OCI-LY3 (cell line): ENCODE measurements at regions not wholly inside any gene's neighbourhood (a gene's known extent, or its start where the extent isn't known, plus 50 kb on each side); places are given as distances from the start of the nearest gene placed in this dataset.

Experiments
- H2AFZ ChIP-seq: fragments of 200-600, 300-600 bp; shearing (Covaris generic); 2 replicates; pipeline ENCODE4 v1.6.0; 2014; ENCODE audit warnings: antibody characterized with exemption, low read depth, low read length
- H3K27ac ChIP-seq: fragments of 200-600, 300-600 bp; sonication (generic); 2 replicates; pipeline ENCODE4 v1.5.1; 2014; ENCODE audit warnings: mild to moderate bottlenecking, low read length, moderate library complexity, mixed read lengths
- H3K27me3 ChIP-seq: fragments of 200-600, 300-600 bp; sonication (generic); 2 replicates; pipeline ENCODE4 v1.6.1; 2014; ENCODE audit warnings: low read depth, low read length, mixed read lengths
- H3K36me3 ChIP-seq: fragments of 200-600, 300-600 bp; sonication (generic); replicated peaks from 2 replicates; pipeline ENCODE3; 2014; ENCODE audit warnings: low read depth, low read length, mixed read lengths
- H3K4me1 ChIP-seq: fragments of 300-600, 200-600 bp; sonication (generic); 2 replicates; pipeline ENCODE4 v1.6.1; 2014; ENCODE audit warnings: low read length, mixed read lengths
- H3K4me2 ChIP-seq: fragments of 200-600, 300-600 bp; sonication (generic); 2 replicates; pipeline ENCODE4 v1.6.1; 2014; ENCODE audit warnings: low read length, mixed read lengths
- H3K4me3 ChIP-seq: fragments of 300-600, 200-600 bp; sonication (generic); 2 replicates; pipeline ENCODE4 v1.5.1; 2014; ENCODE audit warnings: antibody characterized with exemption, mild to moderate bottlenecking, low read length, moderate library complexity
- H3K79me2 ChIP-seq: fragments of 300-600, 200-600 bp; shearing (Covaris generic); 2 replicates; pipeline ENCODE4 v1.6.1; 2014; ENCODE audit warnings: mild to moderate bottlenecking, low read length, mixed read lengths
- H3K9ac ChIP-seq: fragments of 300-600, 200-600 bp; shearing (Covaris generic); 2 replicates; pipeline ENCODE4 v1.6.0; 2014; ENCODE audit warnings: mild to moderate bottlenecking, low read length, moderate library complexity
- H3K9me3 ChIP-seq: fragments of 200-600, 300-600 bp; shearing (Covaris generic); 2 replicates; pipeline ENCODE4 v1.6.1; 2014; ENCODE audit warnings: low read length, mixed read lengths; ENCODE audit not compliant: insufficient read depth
- H4K20me1 ChIP-seq: fragments of 200-600, 300-600 bp; sonication (generic); 2 replicates; pipeline ENCODE4 v1.6.1; 2016; ENCODE audit warnings: low read length, mixed read lengths; ENCODE audit not compliant: insufficient read depth
- CTCF ChIP-seq: fragments of 200-600, 300-600 bp; sonication (generic); IDR thresholded peaks from 2 replicates; pipeline ENCODE4 v1.5.1; 2014; ENCODE audit warnings: antibody characterized with exemption, low read length, low read depth
- EZH2phosphoT487 ChIP-seq: fragments of 200-600 bp; shearing (Covaris generic); IDR thresholded peaks from 2 replicates; pipeline ENCODE4 v1.6.1; 2018; ENCODE audit warnings: antibody characterized with exemption, mixed run types, low read depth

GRCh38 chr9:106077731-106078130, 383.4 kb downstream of the TMEM38B start:
- no peaks in the 10 kb centered on the region for H3K79me2 ChIP-seq
- no peaks in the 10 kb centered on the region for H3K36me3 ChIP-seq
- H3K27ac ChIP-seq, result no peak overlapping the region

GRCh38 chr9:106082621-106083020, 388.3 kb downstream of the TMEM38B start:
- TF ChIP-seq EZH2phosphoT487, result no peak
- TF ChIP-seq CTCF, result no peak
- H4K20me1 ChIP-seq, result no peaks in the 10 kb centered on the region
- no peak overlapping the region for H2AFZ ChIP-seq
- no peak overlapping the region for H3K4me3 ChIP-seq
- H3K4me1 ChIP-seq, result peaks cover 3% of the 10 kb centered on the region; the same call in 1 of the 2 replicates
- H3K27ac ChIP-seq, result no peak overlapping the region
- no peak overlapping the region for H3K4me2 ChIP-seq
- H3K36me3 ChIP-seq, result no peaks in the 10 kb centered on the region
- no peaks in the 10 kb centered on the region for H3K9me3 ChIP-seq
- H3K9ac ChIP-seq, result no peak overlapping the region
- no peaks in the 10 kb centered on the region for H3K79me2 ChIP-seq
- no peaks in the 10 kb centered on the region for H3K27me3 ChIP-seq

More at GRCh38 chr9:106077731-106078130, 383.4 kb downstream of the TMEM38B start:
- H2AFZ ChIP-seq, result no peak overlapping the region
- no peak overlapping the region for H3K9ac ChIP-seq
- TF ChIP-seq CTCF (no peak), EZH2phosphoT487 (no peak)
- H3K9me3 ChIP-seq, result no peaks in the 10 kb centered on the region
- H3K4me2 ChIP-seq, result no peak overlapping the region
- no peaks in the 10 kb centered on the region for H4K20me1 ChIP-seq
- no peak overlapping the region for H3K4me3 ChIP-seq
- no peaks in the 10 kb centered on the region for H3K27me3 ChIP-seq
- peaks cover 3% of the 10 kb centered on the region; the same call in 1 of the 2 replicates for H3K4me1 ChIP-seq

GRCh38 chr9:106084702-106085101, 390.4 kb downstream of the TMEM38B start:
- no peaks in the 10 kb centered on the region for H3K79me2 ChIP-seq
- no peak overlapping the region for H2AFZ ChIP-seq
- no peak overlapping the region for H3K4me3 ChIP-seq
- no peak overlapping the region for H3K4me2 ChIP-seq
- H4K20me1 ChIP-seq, result no peaks in the 10 kb centered on the region
- TF ChIP-seq CTCF, result no peak
- TF ChIP-seq EZH2phosphoT487, result no peak
- H3K9ac ChIP-seq, result no peak overlapping the region
- no peak overlapping the region for H3K27ac ChIP-seq
- H3K36me3 ChIP-seq, result no peaks in the 10 kb centered on the region
- no peaks in the 10 kb centered on the region for H3K9me3 ChIP-seq
- no peaks in the 10 kb centered on the region for H3K27me3 ChIP-seq
- H3K4me1 ChIP-seq, result peaks cover 3% of the 10 kb centered on the region; the same call in 1 of the 2 replicates

GRCh38 chr9:106085479-106085878, 391.1 kb downstream of the TMEM38B start:
- TF ChIP-seq CTCF, result no peak
- no peak for TF ChIP-seq EZH2phosphoT487
- H3K9me3 ChIP-seq, result no peaks in the 10 kb centered on the region
- no peak overlapping the region for H3K27ac ChIP-seq
- H3K27me3 ChIP-seq, result no peaks in the 10 kb centered on the region
- no peaks in the 10 kb centered on the region for H3K36me3 ChIP-seq
- no peak overlapping the region for H3K4me3 ChIP-seq
- H4K20me1 ChIP-seq, result no peaks in the 10 kb centered on the region
- peaks cover 3% of the 10 kb centered on the region; the same call in 1 of the 2 replicates for H3K4me1 ChIP-seq
- no peak overlapping the region for H3K4me2 ChIP-seq
- no peak overlapping the region for H3K9ac ChIP-seq
- H3K79me2 ChIP-seq, result no peaks in the 10 kb centered on the region
- no peak overlapping the region for H2AFZ ChIP-seq
